ENCODE measurements at regions not wholly inside any gene's neighbourhood (a gene's known extent, or its start where the extent isn't known, plus 50 kb on each side); places are given as distances from the start of the nearest gene placed in this dataset.

DNA sequence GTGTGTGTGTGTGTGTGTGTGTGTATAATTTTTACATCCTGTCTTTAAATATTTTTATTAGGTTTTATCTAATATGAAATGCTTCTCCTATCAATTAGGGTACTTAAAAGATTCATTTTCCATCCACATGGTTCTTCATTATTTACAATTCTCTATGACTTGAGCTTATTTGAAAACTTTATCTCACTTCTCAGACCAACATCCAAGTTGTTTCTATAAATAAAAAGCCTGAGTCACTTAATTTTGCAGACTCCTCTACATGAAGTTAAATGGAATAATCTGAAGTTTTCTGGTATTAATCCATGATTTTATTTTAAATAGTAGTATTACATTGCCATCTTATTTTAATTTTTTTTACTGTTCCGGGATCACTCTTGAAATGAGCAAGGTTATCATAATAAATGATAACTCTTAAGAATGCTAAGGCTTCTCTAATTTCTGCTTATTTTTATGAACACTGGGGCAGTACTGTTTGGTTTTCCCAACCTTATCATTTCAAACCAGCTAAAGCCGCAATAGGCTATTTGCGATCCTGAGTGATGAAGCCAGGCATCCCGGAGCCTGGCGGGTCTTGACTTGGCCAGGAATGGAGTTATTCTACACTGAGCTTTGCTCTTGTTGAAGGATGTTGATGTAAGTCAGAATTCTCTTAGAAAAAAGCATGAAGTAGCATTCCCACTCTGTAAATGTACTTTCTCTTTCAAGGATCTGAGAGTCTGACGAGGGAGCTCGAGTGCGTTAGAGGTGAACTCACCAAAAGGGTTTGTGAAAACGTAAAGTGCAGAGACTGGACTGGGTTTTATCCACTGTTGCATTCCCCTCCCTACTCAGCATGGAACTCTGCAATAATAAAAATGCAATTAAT lies 220.2 kb upstream of the LRTM1 start:
- TF ChIP-seq, protein P1, sequence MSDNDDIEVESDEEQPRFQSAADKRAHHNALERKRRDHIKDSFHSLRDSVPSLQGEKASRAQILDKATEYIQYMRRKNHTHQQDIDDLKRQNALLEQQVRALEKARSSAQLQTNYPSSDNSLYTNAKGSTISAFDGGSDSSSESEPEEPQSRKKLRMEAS (IDR thresholded peaks at IDR 0.05; ENCODE audit: low read depth, low read length), result no peak
- TF ChIP-seq, protein P2, sequence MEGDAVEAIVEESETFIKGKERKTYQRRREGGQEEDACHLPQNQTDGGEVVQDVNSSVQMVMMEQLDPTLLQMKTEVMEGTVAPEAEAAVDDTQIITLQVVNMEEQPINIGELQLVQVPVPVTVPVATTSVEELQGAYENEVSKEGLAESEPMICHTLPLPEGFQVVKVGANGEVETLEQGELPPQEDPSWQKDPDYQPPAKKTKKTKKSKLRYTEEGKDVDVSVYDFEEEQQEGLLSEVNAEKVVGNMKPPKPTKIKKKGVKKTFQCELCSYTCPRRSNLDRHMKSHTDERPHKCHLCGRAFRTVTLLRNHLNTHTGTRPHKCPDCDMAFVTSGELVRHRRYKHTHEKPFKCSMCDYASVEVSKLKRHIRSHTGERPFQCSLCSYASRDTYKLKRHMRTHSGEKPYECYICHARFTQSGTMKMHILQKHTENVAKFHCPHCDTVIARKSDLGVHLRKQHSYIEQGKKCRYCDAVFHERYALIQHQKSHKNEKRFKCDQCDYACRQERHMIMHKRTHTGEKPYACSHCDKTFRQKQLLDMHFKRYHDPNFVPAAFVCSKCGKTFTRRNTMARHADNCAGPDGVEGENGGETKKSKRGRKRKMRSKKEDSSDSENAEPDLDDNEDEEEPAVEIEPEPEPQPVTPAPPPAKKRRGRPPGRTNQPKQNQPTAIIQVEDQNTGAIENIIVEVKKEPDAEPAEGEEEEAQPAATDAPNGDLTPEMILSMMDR (IDR thresholded peaks at IDR 0.05; ENCODE audit: low read depth, low read length), result no peak
- no peak for TF ChIP-seq POLR2A (IDR thresholded peaks at IDR 0.05; ENCODE audit: extremely low read depth, insufficient read length)
- no peak for TF ChIP-seq MYC (IDR thresholded peaks at IDR 0.05; ENCODE audit: low read depth, low read length)
